K562 (cell line): ENCODE measurements at regions not wholly inside any gene's neighbourhood (a gene's known extent, or its start where the extent isn't known, plus 50 kb on each side); places are given as distances from the start of the nearest gene placed in this dataset.

Experiments used
- ELF4 ChIP-seq: fragments of 450-650 bp; formaldehyde crosslinking; IDR thresholded peaks from 2 replicates; pipeline ENCODE4 v1.4.0; 2022; ENCODE audit warnings: missing genetic modification characterization
- MAFG ChIP-seq: fragments of 450-650 bp; conservative IDR thresholded peaks from 2 replicates; pipeline ENCODE4 v1.6.1; 2016; ENCODE audit warnings: missing genetic modification characterization, missing compliant biosample characterization
- POLR2A ChIP-seq: fragments of 450-650 bp; conservative IDR thresholded peaks from 2 replicates; pipeline ENCODE4 v1.6.1; 2016
- TAF1 ChIP-seq: IDR thresholded peaks from 2 replicates; pipeline ENCODE4 v1.6.1; 2011; ENCODE audit warnings: mild to moderate bottlenecking, low read length, moderate library complexity; ENCODE audit not compliant: insufficient read depth, control insufficient read depth, severe bottlenecking; ENCODE audit errors: extremely low read depth

DNA sequence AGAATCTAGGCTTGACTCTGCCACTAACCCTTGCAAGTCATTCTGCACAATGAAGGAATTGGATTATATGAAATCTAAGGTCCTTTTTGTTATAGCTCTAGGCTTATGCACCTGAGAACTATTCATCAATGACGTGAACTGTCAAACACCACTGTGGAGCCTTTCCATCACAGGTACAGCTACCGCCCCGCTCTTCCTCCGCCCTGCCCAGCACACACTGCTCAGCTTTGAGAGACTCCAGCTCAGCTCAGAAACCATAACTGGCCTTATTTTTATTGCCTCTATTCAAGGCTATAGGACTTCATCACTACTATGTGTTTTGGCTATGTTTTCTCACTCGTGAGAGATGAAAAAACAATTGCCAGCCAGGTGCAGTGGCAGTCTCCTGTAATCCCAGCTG is 88.2 kb upstream of the RPL34 start:
- TF ChIP-seq POLR2A: no peak
- TF ChIP-seq ELF4 (CRISPR knock-in tag): no peak
- no peak for TF ChIP-seq MAFG (tag)
- TF ChIP-seq TAF1: no peak
